GM06990 (cell line): ENCODE measurements at regions not wholly inside any gene's neighbourhood (a gene's known extent, or its start where the extent isn't known, plus 50 kb on each side); places are given as distances from the start of the nearest gene placed in this dataset.
"Not testable (repeated sequence)": the region's sequence is repeated elsewhere in the genome, so short reads cannot be mapped to it uniquely, and the experiment has no call there.

Experiments used
- DNase-seq: peaks from one replicate; pipeline ENCODE4 v3.0.0-alpha.2; 2011; ENCODE audit not compliant: insufficient read length; ENCODE audit errors: extremely low read depth
- H3K27me3 ChIP-seq: replicated peaks from 2 replicates; pipeline ENCODE4 v1.6.0; 2011; ENCODE audit warnings: low read length; ENCODE audit not compliant: control insufficient read depth, insufficient read depth
- H3K36me3 ChIP-seq: 2 replicates; pipeline ENCODE4 v1.5.1; 2011; ENCODE audit warnings: low read length; ENCODE audit not compliant: control insufficient read depth, insufficient read depth
- H3K4me3 ChIP-seq: replicated peaks from 2 replicates; pipeline ENCODE4 v1.5.1; 2011; ENCODE audit warnings: low read depth, mild to moderate bottlenecking, control low read depth, low read length
- CTCF ChIP-seq: IDR thresholded peaks from 2 replicates; pipeline ENCODE4 v1.5.1; 2011; ENCODE audit warnings: low read length, control low read depth, mild to moderate bottlenecking, inconsistent platforms; ENCODE audit not compliant: insufficient read depth, poor library complexity, severe bottlenecking

GRCh38 chr4:23946299-23946698 lies 56.5 kb upstream of the PPARGC1A start:
- H3K4me3 ChIP-seq: no peak overlapping the region

GRCh38 chr4:23945451-23946017 lies 55.7 kb upstream of the PPARGC1A start:
- Histone ChIP-seq H3K27me3 (no peaks in the 10 kb centered on the region), H3K4me3 (no peak overlapping the region), H3K36me3 (no peaks in the 10 kb centered on the region)
- no peak for TF ChIP-seq CTCF
- DNase-seq: no peak

More at GRCh38 chr4:23946299-23946698, 56.5 kb upstream of the PPARGC1A start:
- H3K27me3 ChIP-seq: no peaks in the 10 kb centered on the region
- TF ChIP-seq CTCF: no peak
- no peak for DNase-seq
- no peaks in the 10 kb centered on the region for H3K36me3 ChIP-seq

GRCh38 chr4:23944556-23944955 lies 54.7 kb upstream of the PPARGC1A start:
- H3K36me3 ChIP-seq, H3K4me3 ChIP-seq, DNase-seq, H3K27me3 ChIP-seq: not testable (repeated sequence)

GRCh38 chr4:23943478-23943877 lies 53.6 kb upstream of the PPARGC1A start:
- DNase-seq: no peak
- H3K27me3 ChIP-seq: no peaks in the 10 kb centered on the region
- no peak overlapping the region for H3K4me3 ChIP-seq
- TF ChIP-seq CTCF: no peak
- H3K36me3 ChIP-seq: no peaks in the 10 kb centered on the region

- no peak for DNase-seq
- no peak for TF ChIP-seq CTCF
- Histone ChIP-seq H3K4me3 (no peak overlapping the region), H3K36me3 (no peaks in the 10 kb centered on the region), H3K27me3 (no peaks in the 10 kb centered on the region)
Observed at GRCh38 chr4:23942471-23942870, 52.6 kb upstream of the PPARGC1A start.
